SK-N-SH treated with all-trans-retinoic acid at 6 μM for 48 hours (cell line): ENCODE measurements at regions not wholly inside any gene's neighbourhood (a gene's known extent, or its start where the extent isn't known, plus 50 kb on each side); places are given as distances from the start of the nearest gene placed in this dataset.

Experiments
- ATAC-seq: fragments of 200-7000 bp; cut with Tn5 transposase; 3 replicates; pipeline ENCODE4 v1.9.1; 2020; ENCODE audit warnings: mild to moderate bottlenecking, moderate library complexity
- ARNTL ChIP-seq: fragments of 450-650 bp; formaldehyde crosslinking; IDR thresholded peaks from 2 replicates; pipeline ENCODE4 v1.5.0; 2020; ENCODE audit warnings: low read depth, mild to moderate bottlenecking, moderate library complexity, borderline replicate concordance
- BACH2 ChIP-seq: fragments of 250-450 bp; sonication (Bioruptor Pico); IDR thresholded peaks from 2 replicates; pipeline ENCODE4 v1.9.0; 2021; ENCODE audit warnings: mild to moderate bottlenecking, borderline replicate concordance
- CREB5 ChIP-seq: fragments of 250-450 bp; sonication (Bioruptor Pico); IDR thresholded peaks from 2 replicates; pipeline ENCODE4 v1.5.1; 2020; ENCODE audit warnings: low read depth, mild to moderate bottlenecking, moderate library complexity
- CSDC2 ChIP-seq: fragments of 250-450 bp; sonication (Bioruptor Pico); IDR thresholded peaks from 2 replicates; pipeline ENCODE4 v1.5.0; 2020; ENCODE audit warnings: mild to moderate bottlenecking, moderate library complexity
- ISL1 ChIP-seq: fragments of 250-450 bp; sonication (Bioruptor Pico); IDR thresholded peaks from 2 replicates; pipeline ENCODE4 v2.1.2; 2022; ENCODE audit warnings: mild to moderate bottlenecking, moderate library complexity
- OSR1 ChIP-seq: fragments of 250-450 bp; sonication (Bioruptor Pico); IDR thresholded peaks from 2 replicates; pipeline ENCODE4 v1.8.0; 2022; ENCODE audit warnings: moderate library complexity, mild to moderate bottlenecking, inconsistent platforms
- PPARA ChIP-seq: fragments of 250-450 bp; sonication (Bioruptor Pico); IDR thresholded peaks from 2 replicates; pipeline ENCODE4 v1.5.0; 2020; ENCODE audit warnings: mild to moderate bottlenecking, borderline replicate concordance
- SNAI2 ChIP-seq: fragments of 250-450 bp; sonication (Bioruptor Pico); IDR thresholded peaks from 2 replicates; pipeline ENCODE4 v1.5.0; 2020; ENCODE audit warnings: mild to moderate bottlenecking, moderate library complexity
- TCF4 ChIP-seq: fragments of 250-450 bp; sonication (Bioruptor Pico); IDR thresholded peaks from 2 replicates; pipeline ENCODE4 v1.8.0; 2021; ENCODE audit warnings: mild to moderate bottlenecking, moderate library complexity, borderline replicate concordance
- TOX ChIP-seq: fragments of 250-450 bp; sonication (Bioruptor Pico); IDR thresholded peaks from 2 replicates; pipeline ENCODE4 v1.8.0; 2021; ENCODE audit warnings: mild to moderate bottlenecking, moderate library complexity, borderline replicate concordance
- ZC3H10 ChIP-seq: fragments of 250-450 bp; sonication (Bioruptor Pico); IDR thresholded peaks from 2 replicates; pipeline ENCODE4 v1.5.1; 2021; ENCODE audit warnings: mild to moderate bottlenecking, moderate library complexity
- ZFP3 ChIP-seq: fragments of 250-450 bp; sonication (Bioruptor Pico); IDR thresholded peaks from 2 replicates; pipeline ENCODE4 v1.5.0; 2020; ENCODE audit warnings: mild to moderate bottlenecking, moderate library complexity
- ZFP30 ChIP-seq: fragments of 450-650 bp; formaldehyde crosslinking; IDR thresholded peaks from 2 replicates; pipeline ENCODE4 v1.5.0; 2022; ENCODE audit warnings: mild to moderate bottlenecking, moderate library complexity
- ZNF565 ChIP-seq: fragments of 450-650 bp; formaldehyde crosslinking; conservative IDR thresholded peaks from 2 replicates; pipeline ENCODE4 v1.5.0; 2020; ENCODE audit warnings: low read depth, mild to moderate bottlenecking, moderate library complexity
- ZNF70 ChIP-seq: fragments of 450-650 bp; formaldehyde crosslinking; IDR thresholded peaks from 2 replicates; pipeline ENCODE4 v1.5.0; 2020; ENCODE audit warnings: mild to moderate bottlenecking, moderate library complexity
- ZNF8 ChIP-seq: fragments of 450-650 bp; formaldehyde crosslinking; IDR thresholded peaks from 2 replicates; pipeline ENCODE4 v1.5.0; 2020; ENCODE audit warnings: mild to moderate bottlenecking, moderate library complexity
- TF ChIP-seq, protein P1 (sequence below): fragments of 250-450 bp; sonication (Bioruptor Pico); IDR thresholded peaks from 2 replicates; pipeline ENCODE4 v1.8.0; 2021; ENCODE audit warnings: low read depth, mild to moderate bottlenecking, moderate library complexity, borderline replicate concordance
- TF ChIP-seq, protein P2 (sequence below): fragments of 250-450 bp; sonication (Bioruptor Pico); IDR thresholded peaks from 2 replicates; pipeline ENCODE4 v1.5.0; 2020; ENCODE audit warnings: mild to moderate bottlenecking, moderate library complexity
- TF ChIP-seq, protein P3 (sequence below): fragments of 250-450 bp; sonication (Bioruptor Pico); IDR thresholded peaks from 2 replicates; pipeline ENCODE4 v1.8.0; 2020; ENCODE audit warnings: mild to moderate bottlenecking, moderate library complexity, borderline replicate concordance

DNA sequence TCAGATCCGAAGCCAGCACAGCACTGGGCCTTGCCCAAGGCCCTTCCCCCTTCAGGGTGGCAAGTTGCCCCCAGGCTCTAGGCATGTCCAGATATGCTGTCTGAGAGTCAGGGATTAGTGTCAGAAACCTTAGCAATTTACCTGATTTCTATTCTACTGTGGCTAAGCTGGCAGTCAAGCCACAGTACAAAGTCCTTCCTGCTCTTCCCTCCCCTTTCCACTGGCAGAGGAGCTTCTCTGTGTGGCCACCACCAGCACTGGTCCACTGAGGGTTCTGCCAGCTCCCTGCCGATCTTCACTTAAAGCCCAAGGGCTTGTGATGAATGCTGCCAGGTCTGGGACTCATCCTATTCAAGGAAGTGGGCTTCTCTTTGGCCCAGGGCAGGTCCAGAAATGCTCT is 324.5 kb upstream of the RPS6KA3 start (continued):
- TF ChIP-seq TOX (CRISPR knock-in tag) (no peak), ZC3H10 (CRISPR knock-in tag) (no peak), ZFP30 (CRISPR knock-in tag) (no peak), ISL1 (CRISPR knock-in tag) (no peak)

- TF ChIP-seq ZNF8, result no peak
- no peak for TF ChIP-seq SNAI2 (CRISPR knock-in tag)
- TF ChIP-seq, protein P1, sequence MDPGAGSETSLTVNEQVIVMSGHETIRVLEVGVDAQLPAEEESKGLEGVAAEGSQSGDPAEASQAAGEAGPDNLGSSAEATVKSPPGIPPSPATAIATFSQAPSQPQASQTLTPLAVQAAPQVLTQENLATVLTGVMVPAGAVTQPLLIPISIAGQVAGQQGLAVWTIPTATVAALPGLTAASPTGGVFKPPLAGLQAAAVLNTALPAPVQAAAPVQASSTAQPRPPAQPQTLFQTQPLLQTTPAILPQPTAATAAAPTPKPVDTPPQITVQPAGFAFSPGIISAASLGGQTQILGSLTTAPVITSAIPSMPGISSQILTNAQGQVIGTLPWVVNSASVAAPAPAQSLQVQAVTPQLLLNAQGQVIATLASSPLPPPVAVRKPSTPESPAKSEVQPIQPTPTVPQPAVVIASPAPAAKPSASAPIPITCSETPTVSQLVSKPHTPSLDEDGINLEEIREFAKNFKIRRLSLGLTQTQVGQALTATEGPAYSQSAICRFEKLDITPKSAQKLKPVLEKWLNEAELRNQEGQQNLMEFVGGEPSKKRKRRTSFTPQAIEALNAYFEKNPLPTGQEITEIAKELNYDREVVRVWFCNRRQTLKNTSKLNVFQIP (CRISPR knock-in tag), result no peak
- no peak for TF ChIP-seq ISL1 (CRISPR knock-in tag)
- no peak for TF ChIP-seq ZNF565 (CRISPR knock-in tag)
- TF ChIP-seq TOX (CRISPR knock-in tag), result no peak
- no peak for TF ChIP-seq TCF4 (CRISPR knock-in tag)
- no peak for TF ChIP-seq ZNF70 (CRISPR knock-in tag)
- no peak for TF ChIP-seq CREB5 (CRISPR knock-in tag)
- no peak for TF ChIP-seq ZFP3 (CRISPR knock-in tag)
- no peak for TF ChIP-seq ZC3H10 (CRISPR knock-in tag)
- TF ChIP-seq ZFP30 (CRISPR knock-in tag), result no peak
- TF ChIP-seq, protein P2, sequence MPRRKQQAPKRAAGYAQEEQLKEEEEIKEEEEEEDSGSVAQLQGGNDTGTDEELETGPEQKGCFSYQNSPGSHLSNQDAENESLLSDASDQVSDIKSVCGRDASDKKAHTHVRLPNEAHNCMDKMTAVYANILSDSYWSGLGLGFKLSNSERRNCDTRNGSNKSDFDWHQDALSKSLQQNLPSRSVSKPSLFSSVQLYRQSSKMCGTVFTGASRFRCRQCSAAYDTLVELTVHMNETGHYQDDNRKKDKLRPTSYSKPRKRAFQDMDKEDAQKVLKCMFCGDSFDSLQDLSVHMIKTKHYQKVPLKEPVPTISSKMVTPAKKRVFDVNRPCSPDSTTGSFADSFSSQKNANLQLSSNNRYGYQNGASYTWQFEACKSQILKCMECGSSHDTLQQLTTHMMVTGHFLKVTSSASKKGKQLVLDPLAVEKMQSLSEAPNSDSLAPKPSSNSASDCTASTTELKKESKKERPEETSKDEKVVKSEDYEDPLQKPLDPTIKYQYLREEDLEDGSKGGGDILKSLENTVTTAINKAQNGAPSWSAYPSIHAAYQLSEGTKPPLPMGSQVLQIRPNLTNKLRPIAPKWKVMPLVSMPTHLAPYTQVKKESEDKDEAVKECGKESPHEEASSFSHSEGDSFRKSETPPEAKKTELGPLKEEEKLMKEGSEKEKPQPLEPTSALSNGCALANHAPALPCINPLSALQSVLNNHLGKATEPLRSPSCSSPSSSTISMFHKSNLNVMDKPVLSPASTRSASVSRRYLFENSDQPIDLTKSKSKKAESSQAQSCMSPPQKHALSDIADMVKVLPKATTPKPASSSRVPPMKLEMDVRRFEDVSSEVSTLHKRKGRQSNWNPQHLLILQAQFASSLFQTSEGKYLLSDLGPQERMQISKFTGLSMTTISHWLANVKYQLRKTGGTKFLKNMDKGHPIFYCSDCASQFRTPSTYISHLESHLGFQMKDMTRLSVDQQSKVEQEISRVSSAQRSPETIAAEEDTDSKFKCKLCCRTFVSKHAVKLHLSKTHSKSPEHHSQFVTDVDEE (CRISPR knock-in tag), result no peak
- no peak for TF ChIP-seq CSDC2 (CRISPR knock-in tag)
- TF ChIP-seq ARNTL (CRISPR knock-in tag), result no peak
- TF ChIP-seq, protein P3, sequence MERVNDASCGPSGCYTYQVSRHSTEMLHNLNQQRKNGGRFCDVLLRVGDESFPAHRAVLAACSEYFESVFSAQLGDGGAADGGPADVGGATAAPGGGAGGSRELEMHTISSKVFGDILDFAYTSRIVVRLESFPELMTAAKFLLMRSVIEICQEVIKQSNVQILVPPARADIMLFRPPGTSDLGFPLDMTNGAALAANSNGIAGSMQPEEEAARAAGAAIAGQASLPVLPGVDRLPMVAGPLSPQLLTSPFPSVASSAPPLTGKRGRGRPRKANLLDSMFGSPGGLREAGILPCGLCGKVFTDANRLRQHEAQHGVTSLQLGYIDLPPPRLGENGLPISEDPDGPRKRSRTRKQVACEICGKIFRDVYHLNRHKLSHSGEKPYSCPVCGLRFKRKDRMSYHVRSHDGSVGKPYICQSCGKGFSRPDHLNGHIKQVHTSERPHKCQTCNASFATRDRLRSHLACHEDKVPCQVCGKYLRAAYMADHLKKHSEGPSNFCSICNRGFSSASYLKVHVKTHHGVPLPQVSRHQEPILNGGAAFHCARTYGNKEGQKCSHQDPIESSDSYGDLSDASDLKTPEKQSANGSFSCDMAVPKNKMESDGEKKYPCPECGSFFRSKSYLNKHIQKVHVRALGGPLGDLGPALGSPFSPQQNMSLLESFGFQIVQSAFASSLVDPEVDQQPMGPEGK, result no peak
- no peak for TF ChIP-seq PPARA (CRISPR knock-in tag)
- ATAC-seq, result no peak
Observed at GRCh38 chrX:20585782-20586181, 319.1 kb upstream of the RPS6KA3 start.

- ATAC-seq, result no peak
- no peak for TF ChIP-seq ARNTL (CRISPR knock-in tag)
- no peak for TF ChIP-seq BACH2 (CRISPR knock-in tag)
- TF ChIP-seq SNAI2 (CRISPR knock-in tag), result no peak
- no peak for TF ChIP-seq ISL1 (CRISPR knock-in tag)
- TF ChIP-seq, protein P1 (CRISPR knock-in tag), result no peak
- TF ChIP-seq, protein P2 (CRISPR knock-in tag), result no peak
- TF ChIP-seq OSR1, result no peak
- no peak for TF ChIP-seq ZNF8
- no peak for TF ChIP-seq ZFP3 (CRISPR knock-in tag)
- TF ChIP-seq TCF4 (CRISPR knock-in tag), result no peak
- no peak for TF ChIP-seq ZC3H10 (CRISPR knock-in tag)
Observed at GRCh38 chrX:20571611-20572010, 304.9 kb upstream of the RPS6KA3 start.
